Stimulated activated CD4-positive, alpha-beta T cell treated with anti-CD3 and anti-CD28 coated beads, TNF-alpha, amount 100 ng/mL, for 48 hours (primary cell): ENCODE measurements at regions not wholly inside any gene's neighbourhood (a gene's known extent, or its start where the extent isn't known, plus 50 kb on each side); places are given as distances from the start of the nearest gene placed in this dataset.

Experiments
- DNase-seq, 3 donors: peaks; one replicate each; pipeline ENCODE4 v3.0.0-alpha.2; 2020; ENCODE audit warnings: low read depth in 3 of 3

DNA sequence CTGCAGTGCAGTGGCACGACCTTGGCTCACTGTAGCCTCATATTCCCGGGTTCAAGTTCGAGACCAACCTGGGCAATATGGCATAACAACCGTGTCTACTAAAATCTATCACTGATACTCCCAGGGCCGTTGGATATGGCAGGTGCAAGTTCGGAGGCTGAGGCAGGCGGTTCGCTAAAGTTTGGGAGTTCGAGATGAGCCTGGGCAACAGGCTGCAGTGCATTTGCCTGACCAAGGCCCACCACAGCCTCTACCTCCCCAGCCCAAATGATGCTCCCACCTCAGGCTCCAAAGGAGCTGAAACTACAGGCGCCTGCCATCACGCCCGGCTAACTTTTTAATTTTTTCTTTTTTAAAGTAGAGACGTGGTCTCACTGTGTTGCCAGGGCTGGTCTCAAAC is 177.1 kb upstream of the ALG10B start:
- DNase-seq, result no peak

DNA sequence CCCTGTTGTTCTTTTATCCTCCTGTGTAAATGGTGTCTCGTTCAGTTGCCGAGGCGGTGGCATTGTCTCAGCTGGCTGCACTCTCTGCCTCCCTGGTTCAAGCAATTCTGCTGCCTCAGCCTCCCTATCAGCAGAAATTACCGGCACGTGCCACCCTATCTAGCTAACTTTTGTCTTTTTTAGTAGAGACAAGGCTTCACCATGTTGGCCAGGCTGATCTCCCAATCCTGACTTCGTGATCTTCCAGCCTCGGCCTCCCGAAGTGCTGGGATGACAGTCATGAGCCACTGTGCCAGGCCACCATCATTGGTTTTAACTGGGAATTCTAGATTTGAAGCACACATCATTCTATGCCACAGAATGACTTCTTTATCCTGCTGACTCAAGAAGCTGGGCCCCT is 175.3 kb upstream of the ALG10B start:
- DNase-seq, result no peak

GRCh38 chr12:38141861-38142260 is 174.7 kb upstream of the ALG10B start:
- DNase-seq, result no peak

- DNase-seq, result no peak
These were observed 173.6 kb upstream of the ALG10B start for GRCh38 chr12:38142974-38143373.

DNA sequence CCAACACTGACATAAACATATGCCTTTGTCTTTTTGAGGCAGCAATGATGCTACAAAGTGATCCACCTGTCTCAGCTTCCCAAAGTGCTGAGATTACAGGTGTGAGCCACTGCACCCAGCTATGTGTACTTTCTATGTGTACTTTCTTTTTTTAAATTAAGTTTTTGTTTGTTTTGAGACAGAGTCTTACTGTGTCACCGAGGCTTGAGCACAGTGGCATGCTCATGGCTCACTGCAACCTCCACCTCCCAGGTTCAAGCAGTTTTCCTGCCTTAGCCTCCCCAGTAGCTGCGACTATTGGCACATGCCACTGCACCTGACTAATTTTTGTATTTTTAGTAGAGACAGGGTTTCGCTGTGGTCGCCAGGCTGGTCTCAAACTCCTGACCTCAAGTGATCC is 172.5 kb upstream of the ALG10B start:
- no peak for DNase-seq

DNA sequence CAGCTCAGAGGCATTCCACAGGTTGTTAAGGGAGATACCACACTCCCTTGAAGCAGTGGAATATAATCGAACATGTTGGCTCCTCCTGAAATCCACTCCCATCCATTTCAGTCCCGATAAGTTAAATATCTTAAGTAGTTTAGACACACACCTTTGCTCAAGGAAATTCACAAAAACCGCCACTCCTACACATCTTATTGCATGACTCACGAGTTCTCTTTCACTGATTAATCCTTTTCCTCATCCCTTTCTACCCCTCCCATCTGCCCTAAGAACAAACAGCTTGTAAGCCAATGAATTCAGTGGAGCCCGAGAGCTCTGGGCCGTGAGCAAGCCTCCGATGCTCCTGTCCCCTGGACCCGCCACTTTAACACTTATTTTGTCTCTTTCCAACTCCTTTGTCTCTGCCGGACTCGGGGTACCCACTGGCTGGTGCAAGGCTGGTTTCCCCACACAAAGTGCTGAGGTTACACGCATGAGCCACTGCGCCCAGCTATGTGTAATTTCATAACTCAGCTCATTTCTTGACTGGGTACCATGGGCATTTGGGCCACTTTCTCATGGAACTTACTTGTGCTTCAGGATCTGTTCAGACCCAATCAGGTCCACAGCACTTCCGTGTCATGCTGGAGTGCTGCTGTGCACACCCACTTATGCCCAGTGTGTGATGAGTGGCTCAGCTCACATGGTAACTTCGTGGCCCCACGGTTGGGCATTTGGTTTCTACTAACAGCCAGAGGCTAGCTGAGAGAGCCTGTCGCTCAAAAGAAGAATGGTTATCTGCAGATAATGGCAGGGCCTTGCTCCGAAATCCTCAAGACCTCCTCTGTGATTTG is 171.8 kb upstream of the ALG10B start:
- DNase-seq, result no peak

- DNase-seq, result no peak
These were observed 167.0 kb upstream of the ALG10B start for GRCh38 chr12:38149395-38150073.

DNA sequence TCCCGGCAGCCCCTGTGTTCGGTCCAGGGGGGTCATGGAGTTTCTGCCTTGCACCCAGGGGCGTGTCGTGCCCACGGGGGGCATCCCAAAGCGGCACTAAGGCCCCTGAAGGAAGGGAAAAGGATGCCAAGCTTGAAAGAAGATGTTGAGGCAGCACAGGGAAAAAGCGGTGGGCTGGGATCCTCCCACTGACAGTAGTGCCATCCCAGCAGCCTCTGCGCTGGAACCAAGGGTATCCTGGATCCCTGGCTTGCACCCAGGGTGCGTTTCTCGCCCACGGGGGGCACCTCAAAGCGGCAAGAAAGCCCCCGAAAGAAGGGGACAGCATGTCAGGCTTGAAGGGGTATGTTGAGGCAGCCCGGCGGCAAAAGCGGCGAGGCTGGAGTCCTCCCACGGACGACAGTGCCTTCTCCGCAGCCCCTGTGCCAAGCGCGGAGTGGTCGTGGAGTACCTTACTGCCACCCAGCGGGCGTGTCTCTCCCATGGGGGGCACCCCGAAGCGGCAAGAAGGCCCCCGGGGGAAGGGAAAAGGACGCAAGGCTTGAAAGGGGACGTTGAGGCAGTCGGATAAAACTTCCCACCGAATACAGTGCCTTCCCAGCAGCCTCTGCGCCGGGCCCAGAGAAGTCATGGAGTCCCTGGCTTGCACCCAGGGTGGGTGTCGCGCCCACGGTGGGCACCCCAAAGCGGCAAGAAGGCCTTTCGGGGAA is 164.4 kb upstream of the ALG10B start:
- no peak for DNase-seq

DNA sequence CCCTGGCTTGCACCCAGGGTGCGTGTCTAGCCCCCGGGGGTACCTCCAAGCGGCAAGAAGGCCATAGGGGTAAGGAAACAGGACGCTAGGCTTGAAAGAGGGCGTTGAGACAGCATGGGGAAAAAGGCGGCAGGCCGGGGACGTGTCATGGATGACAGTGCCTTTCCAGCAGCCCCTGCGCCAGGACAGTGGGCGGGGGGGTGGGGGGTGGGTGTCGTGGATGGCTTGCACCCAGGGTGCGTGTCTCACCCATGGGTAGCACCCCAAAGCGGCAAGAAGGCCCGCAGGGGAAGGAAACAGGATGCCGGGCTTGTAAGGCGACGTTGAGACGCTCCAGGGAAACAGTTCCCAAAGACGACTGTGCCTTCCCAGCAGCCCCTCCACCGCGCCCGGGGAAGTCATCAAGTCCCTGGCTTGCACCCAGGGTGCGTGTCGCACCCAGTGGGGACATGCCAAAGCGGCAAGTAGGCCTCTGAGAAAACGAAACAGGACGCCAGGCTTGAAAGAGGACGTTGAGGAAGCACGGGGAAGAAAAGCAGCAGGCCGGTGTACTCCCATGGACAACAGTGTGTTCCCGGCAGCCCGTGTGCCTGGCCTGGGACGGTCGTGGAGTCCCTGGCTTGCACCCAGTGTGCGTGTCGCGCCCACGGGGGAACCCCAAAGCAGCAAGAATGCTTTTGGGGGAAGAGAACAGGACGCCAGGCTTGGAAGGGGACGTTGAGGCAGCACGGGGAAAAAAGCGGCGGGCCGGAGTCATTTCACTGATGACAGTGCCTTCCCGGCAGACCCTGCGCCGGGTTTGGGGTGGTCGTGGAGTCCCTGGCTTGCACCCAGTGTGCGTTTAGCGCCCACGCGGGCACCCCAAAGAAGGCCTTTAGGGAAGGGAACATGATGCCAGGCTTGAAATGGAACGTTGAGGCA is 163.5 kb upstream of the ALG10B start:
- no peak for DNase-seq

GRCh38 chr12:38153737-38154061 is 162.9 kb upstream of the ALG10B start:
- DNase-seq, result no peak

GRCh38 chr12:38154096-38155019 is 162.2 kb upstream of the ALG10B start:
- no peak for DNase-seq

GRCh38 chr12:38155020-38155395 is 161.6 kb upstream of the ALG10B start:
- DNase-seq, result no peak

- DNase-seq, result no peak
These were observed 160.8 kb upstream of the ALG10B start for GRCh38 chr12:38155526-38156496.

GRCh38 chr12:38156497-38157245 is 159.9 kb upstream of the ALG10B start:
- DNase-seq, result no peak

GRCh38 chr12:38157274-38157932 is 159.2 kb upstream of the ALG10B start:
- no peak for DNase-seq

- DNase-seq, result no peak
These were observed 158.6 kb upstream of the ALG10B start for GRCh38 chr12:38157933-38158401.

DNA sequence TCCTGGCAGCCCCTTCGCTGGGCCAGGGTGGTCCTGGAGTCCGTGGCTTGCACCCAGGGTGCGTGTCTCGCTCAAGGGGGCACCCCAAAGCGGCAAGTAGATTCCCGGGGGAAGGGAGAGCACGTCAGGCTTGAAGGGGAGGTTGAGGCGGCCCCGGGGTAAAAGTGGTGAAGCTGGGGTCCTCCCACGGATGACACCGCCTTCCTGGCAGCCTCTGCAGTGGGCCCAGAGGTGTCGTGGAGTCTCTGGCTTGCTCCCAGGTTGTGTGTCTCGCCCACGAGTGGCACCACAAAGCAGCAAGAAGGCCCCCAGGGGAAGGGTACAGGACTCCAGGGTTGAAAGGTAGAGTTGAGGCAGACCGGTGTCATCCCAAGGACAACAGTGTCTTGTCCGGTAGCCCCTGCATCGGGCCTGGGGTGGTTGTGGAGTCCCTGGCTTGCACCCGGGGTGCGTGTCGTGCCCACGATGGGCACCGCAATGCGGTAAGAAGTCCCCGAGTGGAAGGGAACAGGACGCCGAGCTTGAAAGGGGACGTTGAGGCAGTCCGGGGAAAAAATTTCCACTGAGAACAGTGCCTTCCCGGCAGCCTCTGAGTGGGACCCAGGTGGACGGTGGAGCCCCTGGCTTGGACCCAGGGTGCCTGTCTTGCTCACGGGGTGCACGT is 158.0 kb upstream of the ALG10B start:
- no peak for DNase-seq
